ENCODE measurements at regions not wholly inside any gene's neighbourhood (a gene's known extent, or its start where the extent isn't known, plus 50 kb on each side); places are given as distances from the start of the nearest gene placed in this dataset.

- TF ChIP-seq, protein P1, sequence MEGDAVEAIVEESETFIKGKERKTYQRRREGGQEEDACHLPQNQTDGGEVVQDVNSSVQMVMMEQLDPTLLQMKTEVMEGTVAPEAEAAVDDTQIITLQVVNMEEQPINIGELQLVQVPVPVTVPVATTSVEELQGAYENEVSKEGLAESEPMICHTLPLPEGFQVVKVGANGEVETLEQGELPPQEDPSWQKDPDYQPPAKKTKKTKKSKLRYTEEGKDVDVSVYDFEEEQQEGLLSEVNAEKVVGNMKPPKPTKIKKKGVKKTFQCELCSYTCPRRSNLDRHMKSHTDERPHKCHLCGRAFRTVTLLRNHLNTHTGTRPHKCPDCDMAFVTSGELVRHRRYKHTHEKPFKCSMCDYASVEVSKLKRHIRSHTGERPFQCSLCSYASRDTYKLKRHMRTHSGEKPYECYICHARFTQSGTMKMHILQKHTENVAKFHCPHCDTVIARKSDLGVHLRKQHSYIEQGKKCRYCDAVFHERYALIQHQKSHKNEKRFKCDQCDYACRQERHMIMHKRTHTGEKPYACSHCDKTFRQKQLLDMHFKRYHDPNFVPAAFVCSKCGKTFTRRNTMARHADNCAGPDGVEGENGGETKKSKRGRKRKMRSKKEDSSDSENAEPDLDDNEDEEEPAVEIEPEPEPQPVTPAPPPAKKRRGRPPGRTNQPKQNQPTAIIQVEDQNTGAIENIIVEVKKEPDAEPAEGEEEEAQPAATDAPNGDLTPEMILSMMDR (IDR thresholded peaks at IDR 0.05; ENCODE audit: control insufficient read depth, extremely low read depth, insufficient read depth) = no peak
- DNase-seq (ENCODE audit: low read depth) = no peak
- no peak overlapping the region for H3K4me3 ChIP-seq (ENCODE audit: low read depth, low read length)
These were observed 362.3 kb downstream of the NAF1 start for GRCh38 chr4:162804351-162804924.

GRCh38 chr4:162803378-162803777 is 363.3 kb downstream of the NAF1 start:
- TF ChIP-seq, protein P1 (IDR thresholded peaks at IDR 0.05; ENCODE audit: control insufficient read depth, extremely low read depth, insufficient read depth) = no peak
- no peak overlapping the region for H3K4me3 ChIP-seq (ENCODE audit: low read depth, low read length)
- no peak for DNase-seq (ENCODE audit: low read depth)

- no peak for DNase-seq (ENCODE audit: low read depth)
- no peak overlapping the region for H3K4me3 ChIP-seq (ENCODE audit: low read depth, low read length)
- TF ChIP-seq, protein P1 (IDR thresholded peaks at IDR 0.05; ENCODE audit: control insufficient read depth, extremely low read depth, insufficient read depth) = no peak
These were observed 369.6 kb downstream of the NAF1 start for GRCh38 chr4:162797108-162797507.

DNA sequence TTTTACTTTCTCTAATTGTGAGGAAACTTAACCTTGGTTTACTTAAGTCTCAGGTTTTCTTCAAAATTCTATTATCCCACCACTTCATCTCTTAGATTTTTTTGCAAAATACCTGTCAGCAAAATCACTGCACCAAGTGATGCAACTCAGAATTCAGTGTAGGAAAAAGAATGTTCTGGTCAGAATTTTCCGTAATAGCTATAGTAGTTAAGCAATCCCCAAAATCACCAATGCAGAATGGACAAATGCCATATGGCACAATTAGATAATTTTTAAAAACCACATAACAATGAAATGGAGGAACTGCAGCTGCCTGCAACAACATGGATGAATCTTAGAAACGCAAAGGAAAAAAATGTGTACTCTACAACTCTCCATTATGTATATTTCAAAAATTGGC is 373.1 kb downstream of the NAF1 start:
- TF ChIP-seq, protein P1 (IDR thresholded peaks at IDR 0.05; ENCODE audit: control insufficient read depth, extremely low read depth, insufficient read depth) = no peak
- no peak overlapping the region for H3K4me3 ChIP-seq (ENCODE audit: low read depth, low read length)
- no peak for DNase-seq (ENCODE audit: low read depth)

DNA sequence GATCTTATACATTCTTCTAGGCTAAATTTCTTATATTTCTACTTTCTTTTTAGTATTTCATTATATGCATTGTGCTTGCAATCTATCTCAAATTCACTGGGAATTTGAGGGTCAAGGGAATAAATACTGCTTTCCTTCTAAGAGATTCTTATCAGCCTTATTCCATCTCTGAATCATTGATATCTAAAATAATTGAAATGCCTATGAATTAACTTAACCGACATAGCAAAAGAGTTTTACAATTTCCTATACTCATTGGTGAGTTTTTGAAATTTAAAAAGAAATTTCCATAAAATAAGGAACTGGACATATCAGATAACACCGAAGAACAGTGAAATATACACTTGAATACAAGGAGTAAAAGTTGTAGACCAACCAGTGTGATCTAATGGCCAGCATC is 373.7 kb downstream of the NAF1 start:
- TF ChIP-seq, protein P1 (IDR thresholded peaks at IDR 0.05; ENCODE audit: control insufficient read depth, extremely low read depth, insufficient read depth) = no peak
- no peak overlapping the region for H3K4me3 ChIP-seq (ENCODE audit: low read depth, low read length)
- DNase-seq (ENCODE audit: low read depth) = no peak

- no peak for DNase-seq (ENCODE audit: low read depth)
- H3K4me3 ChIP-seq (ENCODE audit: low read depth, low read length) = no peak overlapping the region
- TF ChIP-seq, protein P1 (IDR thresholded peaks at IDR 0.05; ENCODE audit: control insufficient read depth, extremely low read depth, insufficient read depth) = no peak
These were observed 375.5 kb downstream of the NAF1 start for GRCh38 chr4:162791226-162791625.

DNA sequence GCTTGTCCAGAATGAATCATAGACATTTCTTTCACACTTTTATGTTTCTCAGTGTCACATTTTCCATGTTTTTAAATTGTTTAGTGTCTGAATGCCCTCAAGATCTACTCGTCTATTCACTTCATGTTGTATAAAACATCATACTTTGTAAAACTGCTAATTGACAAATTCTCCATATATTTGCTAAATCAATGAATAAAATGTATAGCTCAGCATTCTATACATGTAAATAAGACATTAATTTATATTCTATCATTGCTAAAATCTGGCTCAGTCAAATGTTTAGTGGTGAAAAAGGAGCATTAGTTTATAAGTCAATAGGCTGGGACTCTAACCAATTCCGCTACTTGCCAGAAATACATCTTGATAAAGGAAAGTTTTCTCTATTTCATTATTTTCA is 379.6 kb downstream of the NAF1 start:
- H3K4me3 ChIP-seq (ENCODE audit: low read depth, low read length) = no peak overlapping the region
- DNase-seq (ENCODE audit: low read depth) = no peak
- TF ChIP-seq, protein P1 (IDR thresholded peaks at IDR 0.05; ENCODE audit: control insufficient read depth, extremely low read depth, insufficient read depth) = no peak
